ENCODE measurements at regions not wholly inside any gene's neighbourhood (a gene's known extent, or its start where the extent isn't known, plus 50 kb on each side); places are given as distances from the start of the nearest gene placed in this dataset.

- peaks cover 3% of the 10 kb centered on the region for H3K9me3 Mint-ChIP-seq
- no peak for DNase-seq
- no peaks in the 10 kb centered on the region for H3K4me1 Mint-ChIP-seq
- no peak for TF ChIP-seq CTCF (IDR thresholded peaks at IDR 0.05)
- ATAC-seq (ENCODE audit: low read depth) = no peak
- ChIA-PET CTCF (no interaction called here), POLR2A (no interaction called here)
- intact Hi-C loops (cut with micrococcal nuclease) = no loop called here
- H3K27me3 Mint-ChIP-seq = no peaks in the 10 kb centered on the region
- no peak overlapping the region for H3K27ac Mint-ChIP-seq
- no peaks in the 10 kb centered on the region for H3K36me3 Mint-ChIP-seq (ENCODE audit: low read depth)
- no peak overlapping the region for H3K4me3 Mint-ChIP-seq
These were observed 51.0 kb upstream of the VEGFC start for GRCh38 chr4:176843710-176844109.

GRCh38 chr4:176844448-176844847 lies 51.7 kb upstream of the VEGFC start:
- Mint-ChIP-seq H3K27ac (no peak overlapping the region), H3K27me3 (no peaks in the 10 kb centered on the region), H3K36me3 (ENCODE audit: low read depth) (no peaks in the 10 kb centered on the region), H3K4me1 (no peaks in the 10 kb centered on the region), H3K4me3 (no peak overlapping the region), H3K9me3 (peaks cover 3% of the 10 kb centered on the region)
- no peak for DNase-seq
- ChIA-PET CTCF (no interaction called here), POLR2A (no interaction called here)
- TF ChIP-seq CTCF (IDR thresholded peaks at IDR 0.05) = no peak
- intact Hi-C loops (cut with micrococcal nuclease) = no loop called here
- no peak for ATAC-seq (ENCODE audit: low read depth)

GRCh38 chr4:176845636-176846035 lies 52.9 kb upstream of the VEGFC start:
- Mint-ChIP-seq H3K36me3 (ENCODE audit: low read depth) (no peaks in the 10 kb centered on the region), H3K4me3 (no peak overlapping the region), H3K27ac (no peak overlapping the region), H3K27me3 (no peaks in the 10 kb centered on the region), H3K4me1 (no peaks in the 10 kb centered on the region), H3K9me3 (peaks cover 3% of the 10 kb centered on the region)
- TF ChIP-seq CTCF (IDR thresholded peaks at IDR 0.05) = no peak
- ChIA-PET POLR2A (no interaction called here), CTCF (no interaction called here)
- no peak for ATAC-seq (ENCODE audit: low read depth)
- DNase-seq = no peak
- intact Hi-C loops (cut with micrococcal nuclease) = no loop called here

- H3K4me1 Mint-ChIP-seq = no peaks in the 10 kb centered on the region
- H3K27me3 Mint-ChIP-seq = no peaks in the 10 kb centered on the region
- CTCF ChIA-PET = no interaction called here
- H3K36me3 Mint-ChIP-seq (ENCODE audit: low read depth) = no peaks in the 10 kb centered on the region
- H3K9me3 Mint-ChIP-seq = peaks cover 3% of the 10 kb centered on the region
- H3K27ac Mint-ChIP-seq = no peak overlapping the region
- intact Hi-C loops (cut with micrococcal nuclease) = no loop called here
- no peak for ATAC-seq (ENCODE audit: low read depth)
- POLR2A ChIA-PET = no interaction called here
- TF ChIP-seq CTCF (IDR thresholded peaks at IDR 0.05) = no peak
- no peak overlapping the region for H3K4me3 Mint-ChIP-seq
- DNase-seq = no peak
These were observed 56.4 kb upstream of the VEGFC start for GRCh38 chr4:176849076-176849475.

GRCh38 chr4:176850436-176850835 lies 57.7 kb upstream of the VEGFC start:
- no peak for TF ChIP-seq CTCF (IDR thresholded peaks at IDR 0.05)
- Mint-ChIP-seq H3K4me3 (no peak overlapping the region), H3K4me1 (no peaks in the 10 kb centered on the region), H3K27ac (no peak overlapping the region), H3K27me3 (no peaks in the 10 kb centered on the region), H3K36me3 (ENCODE audit: low read depth) (no peaks in the 10 kb centered on the region), H3K9me3 (peaks cover under 1% of the 10 kb centered on the region)
- POLR2A ChIA-PET = no interaction called here
- ATAC-seq (ENCODE audit: low read depth) (no peak), DNase-seq (no peak)
- CTCF ChIA-PET = no interaction called here
- intact Hi-C loops (cut with micrococcal nuclease) = no loop called here
